Umbilical cord (tissue), 1 donor: ENCODE measurements at regions not wholly inside any gene's neighbourhood (a gene's known extent, or its start where the extent isn't known, plus 50 kb on each side); places are given as distances from the start of the nearest gene placed in this dataset.

Source experiments
- DNase-seq: peaks from one replicate; pipeline ENCODE4 v3.0.0-alpha.2; 2015; ENCODE audit warnings: low spot score

DNA sequence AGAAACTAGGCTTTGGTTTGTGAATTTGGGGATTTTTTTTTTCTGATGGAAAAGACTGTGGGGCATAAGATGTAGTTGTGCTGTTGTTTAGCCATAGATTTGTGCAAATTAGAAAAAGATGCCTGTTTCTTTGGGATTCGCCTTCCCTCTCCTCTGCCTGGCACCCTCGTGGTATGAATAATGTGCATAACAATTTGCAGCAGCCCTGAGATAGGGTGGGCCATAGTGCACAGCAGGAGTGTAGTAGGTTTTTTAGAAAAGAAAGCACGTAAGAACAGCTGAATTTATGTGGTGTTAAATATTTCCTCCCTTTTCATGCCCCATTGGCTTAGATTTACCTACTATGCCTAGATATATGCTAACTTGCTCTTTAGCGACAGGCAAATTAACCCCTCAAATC is 158.9 kb downstream of the PTGER3 start:
- no peak for DNase-seq

DNA sequence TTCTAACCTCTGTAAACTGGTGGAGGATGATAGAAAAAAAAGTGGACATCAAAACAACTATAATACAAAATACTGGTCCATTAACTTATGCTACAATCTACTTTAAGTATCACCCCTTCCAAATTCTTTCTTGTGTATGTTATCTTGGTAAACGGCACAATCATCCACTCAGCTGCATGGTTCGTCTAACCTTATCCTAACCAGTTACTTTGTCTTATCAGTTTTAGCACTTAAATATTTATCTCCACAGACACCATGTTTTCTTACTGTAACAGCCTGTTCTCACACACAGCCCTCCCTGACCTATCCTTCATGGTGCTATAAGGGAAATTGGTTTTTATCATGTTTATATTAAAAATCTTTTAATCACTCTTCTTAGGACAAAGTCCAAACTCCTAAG is 157.2 kb downstream of the PTGER3 start:
- no peak for DNase-seq

DNA sequence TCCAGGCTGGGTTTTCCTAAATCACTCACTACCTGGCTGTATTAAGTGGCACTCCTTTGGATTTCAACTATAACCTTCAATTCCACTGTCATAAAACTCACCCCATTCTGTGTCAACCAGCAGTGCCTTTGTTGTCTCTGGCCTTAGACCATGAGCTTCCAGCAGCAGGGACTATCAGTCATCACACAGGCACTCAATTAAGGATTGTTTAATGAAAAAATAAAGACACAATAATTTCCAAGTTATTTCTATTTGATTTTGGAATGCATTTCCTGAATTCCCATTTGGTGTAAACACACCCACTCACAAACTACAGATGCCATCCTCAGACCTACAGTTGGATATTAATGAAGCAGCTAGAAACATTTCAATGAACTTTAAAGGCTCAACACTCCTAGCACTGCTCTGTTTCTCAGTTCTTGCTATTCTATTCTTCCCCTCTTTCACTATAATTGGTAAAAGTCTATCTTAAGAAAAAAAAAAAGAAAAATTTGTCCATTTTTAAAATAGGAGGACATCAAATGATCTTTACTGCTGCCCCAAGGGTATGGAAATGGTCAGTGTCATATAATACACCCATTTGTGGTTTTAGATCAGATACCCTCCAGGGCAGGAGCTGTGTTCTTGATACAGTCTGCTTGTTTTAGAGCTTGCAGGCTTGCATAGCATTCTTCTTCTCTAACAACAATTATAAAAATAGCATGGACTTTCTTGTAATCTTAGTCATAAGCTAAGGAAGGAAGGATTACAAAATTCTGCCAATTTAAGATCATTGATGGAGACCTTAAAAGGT is 156.4 kb downstream of the PTGER3 start:
- DNase-seq = no peak

DNA sequence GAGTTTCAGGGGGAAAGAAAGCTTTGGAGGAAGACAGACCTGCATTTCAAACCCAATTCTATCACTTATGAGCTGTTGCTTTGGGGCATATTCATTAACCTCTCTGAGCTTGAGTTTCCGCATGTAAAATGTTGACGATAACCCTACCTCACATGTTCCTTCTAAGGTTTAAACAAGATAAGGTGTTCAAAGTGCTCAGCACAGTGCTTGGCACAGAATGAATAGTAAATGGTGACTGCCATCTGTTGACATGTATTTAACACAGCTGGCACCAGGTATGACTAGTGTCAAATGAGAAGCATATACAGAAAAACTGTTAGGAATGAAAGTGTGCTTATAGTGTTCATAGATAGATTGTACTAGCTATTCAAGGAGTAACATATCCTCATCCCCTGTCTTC is 155.5 kb downstream of the PTGER3 start:
- DNase-seq = no peak

- DNase-seq = no peak
These were observed 154.7 kb downstream of the PTGER3 start for GRCh38 chr1:70892930-70893329.

- no peak for DNase-seq
These were observed 154.2 kb downstream of the PTGER3 start for GRCh38 chr1:70893381-70893780.

- DNase-seq = no peak
These were observed 152.1 kb downstream of the PTGER3 start for GRCh38 chr1:70895531-70895930.

GRCh38 chr1:70896224-70896623 is 151.4 kb downstream of the PTGER3 start:
- DNase-seq = no peak

DNA sequence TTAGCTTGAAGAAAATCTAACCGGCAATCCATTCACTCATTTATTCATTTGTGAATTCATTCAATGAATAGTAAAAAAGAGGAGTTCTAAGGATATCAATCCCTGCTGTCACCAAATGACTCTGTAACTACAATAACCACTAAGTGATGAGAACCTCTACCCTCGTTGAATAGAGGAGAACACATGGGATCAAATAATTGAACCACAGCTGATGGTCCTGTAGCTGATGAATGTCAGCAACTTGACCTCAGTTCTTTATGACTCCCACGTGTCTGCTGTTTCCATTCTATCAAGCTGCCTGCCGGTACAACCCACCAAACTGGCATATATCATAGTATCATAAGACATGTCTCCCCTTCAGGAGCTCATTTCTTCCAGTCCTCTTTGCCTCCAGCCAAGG is 150.3 kb downstream of the PTGER3 start:
- DNase-seq = no peak

- DNase-seq = no peak
These were observed 147.9 kb downstream of the PTGER3 start for GRCh38 chr1:70899735-70900134.

DNA sequence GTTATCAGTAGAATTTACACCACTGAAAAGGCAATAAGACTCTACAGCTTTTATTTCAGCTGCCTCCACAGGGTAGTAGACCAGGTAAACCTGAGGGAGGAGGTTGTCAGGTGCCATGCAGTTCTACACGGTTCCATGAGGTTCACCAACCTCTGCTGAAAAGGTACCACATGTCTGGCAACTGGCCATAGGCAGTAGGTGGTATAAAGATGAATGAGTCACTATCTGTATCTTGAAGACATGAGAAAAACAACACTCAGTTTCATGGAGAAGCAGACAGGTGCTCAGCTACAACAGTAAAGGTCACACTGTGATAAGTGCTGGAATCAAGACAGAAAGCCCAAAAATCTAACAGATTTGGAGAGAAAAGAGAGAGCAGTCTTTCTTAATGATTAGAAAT is 145.4 kb downstream of the PTGER3 start:
- no peak for DNase-seq

- DNase-seq = no peak
These were observed 140.8 kb downstream of the PTGER3 start for GRCh38 chr1:70906800-70907199.

GRCh38 chr1:70907563-70908310 is 139.9 kb downstream of the PTGER3 start:
- no peak for DNase-seq

GRCh38 chr1:70909262-70909822 is 138.3 kb downstream of the PTGER3 start:
- DNase-seq = no peak

DNA sequence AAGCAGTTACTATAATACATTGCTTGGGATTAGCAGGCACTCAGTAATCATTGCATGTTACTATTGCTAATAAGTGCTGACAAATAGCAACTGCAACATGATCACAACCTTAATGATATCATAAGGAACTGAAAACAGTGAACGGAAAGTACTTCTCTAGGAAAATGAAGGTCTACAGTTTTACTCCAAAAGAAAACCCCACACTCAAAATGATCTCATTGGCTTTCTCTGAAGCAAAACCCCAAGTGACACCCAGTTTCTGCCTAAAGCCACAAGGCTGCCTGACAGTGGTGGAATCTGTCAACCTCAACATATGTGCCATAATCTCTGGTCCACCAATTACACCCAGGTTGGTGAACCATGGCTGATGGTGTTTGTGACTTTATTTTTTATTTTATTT is 137.6 kb downstream of the PTGER3 start:
- DNase-seq = no peak

GRCh38 chr1:70911861-70912260 is 135.8 kb downstream of the PTGER3 start:
- no peak for DNase-seq

- DNase-seq = no peak
These were observed 133.4 kb downstream of the PTGER3 start for GRCh38 chr1:70914224-70914623.

GRCh38 chr1:70915258-70916033 is 132.2 kb downstream of the PTGER3 start:
- no peak for DNase-seq

DNA sequence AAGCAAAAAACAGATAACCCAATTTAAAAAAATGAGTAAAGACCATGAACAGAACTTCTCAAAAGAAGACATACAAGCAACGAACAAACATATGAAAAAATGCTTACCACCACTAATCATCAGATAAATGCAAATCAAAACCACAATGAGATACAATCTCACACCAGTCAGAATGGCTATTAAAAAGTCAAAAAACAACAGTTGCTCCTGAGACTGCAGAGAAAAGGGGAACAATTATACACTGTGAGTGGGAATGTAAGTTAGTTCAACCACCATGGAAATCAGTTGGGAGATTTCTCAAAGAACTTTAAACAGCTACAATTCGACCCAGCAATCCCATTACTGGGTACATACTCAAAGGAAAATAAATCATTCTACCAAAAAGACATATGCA is 131.6 kb downstream of the PTGER3 start:
- DNase-seq = no peak

- DNase-seq = no peak
These were observed 127.8 kb downstream of the PTGER3 start for GRCh38 chr1:70919706-70920323.
